ENCODE measurements at regions not wholly inside any gene's neighbourhood (a gene's known extent, or its start where the extent isn't known, plus 50 kb on each side); places are given as distances from the start of the nearest gene placed in this dataset.
"Not testable (repeated sequence)": the region's sequence is repeated elsewhere in the genome, so short reads cannot be mapped to it uniquely, and the experiment has no call there.

- FAIRE-seq = not testable (repeated sequence)
Observed at GRCh38 chr9:68593760-68594159, 53.1 kb upstream of the TMEM252 start.

- FAIRE-seq = no peak
Observed at GRCh38 chr9:68595868-68596267, 55.2 kb upstream of the TMEM252 start.

- no peak for FAIRE-seq
Observed at GRCh38 chr9:68597362-68597997, 56.8 kb upstream of the TMEM252 start.

GRCh38 chr9:68599826-68600225, 59.1 kb upstream of the TMEM252 start:
- no peak for FAIRE-seq

GRCh38 chr9:68601081-68601480, 60.4 kb upstream of the TMEM252 start:
- FAIRE-seq = no peak

GRCh38 chr9:68603371-68603770, 62.7 kb upstream of the TMEM252 start:
- FAIRE-seq = no peak

GRCh38 chr9:68608763-68609162, 68.1 kb upstream of the TMEM252 start:
- FAIRE-seq = no peak

GRCh38 chr9:68609901-68610415, 69.3 kb upstream of the TMEM252 start:
- FAIRE-seq = no peak

GRCh38 chr9:68614121-68614520, 73.4 kb upstream of the TMEM252 start:
- no peak for FAIRE-seq

- not testable (repeated sequence) for FAIRE-seq
Observed at GRCh38 chr9:68617011-68617410, 76.3 kb upstream of the TMEM252 start.

GRCh38 chr9:68619072-68619471, 78.4 kb upstream of the TMEM252 start:
- no peak for FAIRE-seq

GRCh38 chr9:68619636-68620035, 79.0 kb upstream of the TMEM252 start:
- peak; percentile 15 for FAIRE-seq

- FAIRE-seq = no peak
Observed at GRCh38 chr9:68625559-68625958, 79.5 kb upstream of the PIP5K1B start.

- no peak for FAIRE-seq
Observed at GRCh38 chr9:68626526-68626925, 78.5 kb upstream of the PIP5K1B start.

GRCh38 chr9:68627104-68627503, 77.9 kb upstream of the PIP5K1B start:
- FAIRE-seq = no peak

GRCh38 chr9:68627594-68627993, 77.4 kb upstream of the PIP5K1B start:
- FAIRE-seq = no peak

- FAIRE-seq = no peak
Observed at GRCh38 chr9:68629042-68629441, 76.0 kb upstream of the PIP5K1B start.

GRCh38 chr9:68631811-68632210, 73.2 kb upstream of the PIP5K1B start:
- no peak for FAIRE-seq

- no peak for FAIRE-seq
Observed at GRCh38 chr9:68637020-68637419, 68.0 kb upstream of the PIP5K1B start.

GRCh38 chr9:68639261-68639660, 65.8 kb upstream of the PIP5K1B start:
- FAIRE-seq = not testable (repeated sequence)

GRCh38 chr9:68640421-68641089, 64.5 kb upstream of the PIP5K1B start:
- no peak for FAIRE-seq

- FAIRE-seq = no peak
Observed at GRCh38 chr9:68643901-68644809, 60.9 kb upstream of the PIP5K1B start.

GRCh38 chr9:68644831-68645230, 60.2 kb upstream of the PIP5K1B start:
- no peak for FAIRE-seq

All from endometrium (tissue), 2 donors.